H1 (cell line): ENCODE measurements at regions not wholly inside any gene's neighbourhood (a gene's known extent, or its start where the extent isn't known, plus 50 kb on each side); places are given as distances from the start of the nearest gene placed in this dataset.

Experiments used
- CTCF ChIA-PET: fragments of 300-600 bp; sonication (Branson Sonifier 250); formaldehyde crosslinking; loops from one replicate; lab custom pipeline; 2021; ENCODE audit not compliant: partially characterized antibody; lab: Charles Lee
- POLR2A ChIA-PET: fragments of 300-600 bp; sonication (Branson Sonifier 250); formaldehyde crosslinking; loops from one replicate; lab custom pipeline; 2021; ENCODE audit warnings: inconsistent platforms; ENCODE audit not compliant: partially characterized antibody; lab: Charles Lee
- DNase-seq, 2 experiments: peaks; one replicate each; pipeline versions ENCODE4 v3.0.0 to v3.0.0-alpha.2; 2010 to 2022; ENCODE audit warnings: low spot score in 2 of 2, low read depth in 1 of 2, mixed read lengths in 1 of 2
- FAIRE-seq: peaks from 2 replicates; lab custom pipeline; 2011; peaks lifted over from hg19 to GRCh38; lab: Jason Lieb, UNC
- H2AFZ ChIP-seq: 2 replicates; pipeline ENCODE4 v1.8.1; 2012; ENCODE audit warnings: low read length, inconsistent platforms
- H2AK5ac ChIP-seq: 2 replicates; pipeline ENCODE4 v1.6.1; 2013; ENCODE audit warnings: low read depth, low read length
- H2BK120ac ChIP-seq: replicated peaks from 2 replicates; pipeline ENCODE3; 2013; ENCODE audit warnings: low read depth, low read length, inconsistent platforms
- H2BK12ac ChIP-seq: 2 replicates; pipeline ENCODE4 v1.6.1; 2013; ENCODE audit warnings: low read depth, low read length
- H2BK15ac ChIP-seq: 2 replicates; pipeline ENCODE4 v1.6.1; 2013; ENCODE audit warnings: low read length
- H2BK20ac ChIP-seq: 2 replicates; pipeline ENCODE4 v1.6.1; 2013; ENCODE audit warnings: low read length
- H2BK5ac ChIP-seq: 2 replicates; pipeline ENCODE4 v1.6.1; 2013; ENCODE audit warnings: low read depth, low read length
- H3K14ac ChIP-seq: 2 replicates; pipeline ENCODE4 v1.6.1; 2013; ENCODE audit warnings: inconsistent platforms; ENCODE audit not compliant: insufficient read length
- H3K18ac ChIP-seq: 2 replicates; pipeline ENCODE4 v1.6.1; 2013; ENCODE audit warnings: low read length; ENCODE audit errors: extremely low read depth
- H3K23ac ChIP-seq: 2 replicates; pipeline ENCODE4 v1.6.1; 2013; ENCODE audit warnings: inconsistent platforms; ENCODE audit not compliant: insufficient read length
- H3K23me2 ChIP-seq: 2 replicates; pipeline ENCODE4 v1.6.1; 2013; ENCODE audit warnings: low read depth, low read length
- H3K27ac ChIP-seq: 2 replicates; pipeline ENCODE4 v1.6.1; 2011; ENCODE audit warnings: low read depth, low read length, inconsistent platforms
- H3K27me3 ChIP-seq, 4 experiments: replicated peaks in 1 of 4; 1 replicate in 1 of 4; 2 replicates in 3 of 4; pipeline versions ENCODE4 v1.6.1 to v1.8.1; 2011 to 2013; ENCODE audit warnings: low read length in 3 of 4, mild to moderate bottlenecking in 3 of 4, inconsistent platforms in 2 of 4, mixed read lengths in 2 of 4, moderate library complexity in 1 of 4; ENCODE audit not compliant: control insufficient read depth in 3 of 4, insufficient read depth in 3 of 4; ENCODE audit errors: extremely low read depth in 1 of 4
- H3K36me3 ChIP-seq, 4 experiments: 2 replicates each; pipeline versions ENCODE4 v1.6.1 to v1.8.1; 2011 to 2013; ENCODE audit warnings: mild to moderate bottlenecking in 4 of 4, low read length in 3 of 4, moderate library complexity in 2 of 4, control low read depth in 1 of 4, inconsistent platforms in 1 of 4; ENCODE audit not compliant: insufficient read depth in 4 of 4, control insufficient read depth in 2 of 4
- H3K4ac ChIP-seq: replicated peaks from 2 replicates; pipeline ENCODE3; 2013; ENCODE audit warnings: low read length, low read depth, mixed read lengths, inconsistent platforms; ENCODE audit not compliant: insufficient read length
- H3K4me1 ChIP-seq, 4 experiments: replicated peaks in 1 of 4; 1 replicate in 1 of 4; 2 replicates in 3 of 4; pipeline versions ENCODE4 v1.6.1 to v1.8.1; 2011 to 2013; ENCODE audit warnings: low read length in 3 of 4, inconsistent platforms in 2 of 4, mixed read lengths in 1 of 4; ENCODE audit not compliant: insufficient read depth in 4 of 4, control insufficient read depth in 3 of 4
- H3K4me2 ChIP-seq, 2 experiments: 2 replicates each; pipeline versions ENCODE4 v1.6.1 to v1.8.1; 2011 to 2013; ENCODE audit warnings: low read depth in 2 of 2, low read length in 2 of 2, control low read depth in 1 of 2, inconsistent platforms in 1 of 2, mild to moderate bottlenecking in 1 of 2; ENCODE audit not compliant: insufficient read depth in 1 of 2
- H3K4me3 ChIP-seq, 4 experiments: fragments of 200-600, 300-600 bp in 1 of 4; sonication (generic), shearing (Covaris generic), sonication (Bioruptor Twin) in 1 of 4; 2 replicates each; pipeline versions ENCODE4 v1.5.1 to v1.8.1; 2011 to 2016; ENCODE audit warnings: low read length in 4 of 4, low read depth in 3 of 4, control low read depth in 2 of 4, inconsistent platforms in 2 of 4, mild to moderate bottlenecking in 2 of 4, mixed read lengths in 1 of 4, moderate library complexity in 1 of 4; ENCODE audit not compliant: insufficient read depth in 2 of 4; ENCODE audit errors: extremely low read depth in 1 of 4
- H3K56ac ChIP-seq: replicated peaks from 2 replicates; pipeline ENCODE3; 2013; ENCODE audit warnings: low read depth, mild to moderate bottlenecking, mixed read lengths, low read length, inconsistent platforms; ENCODE audit not compliant: insufficient read length
- H3K79me1 ChIP-seq: 2 replicates; pipeline ENCODE4 v1.6.1; 2013; ENCODE audit warnings: low read depth, low read length, control low read depth
- H3K79me2 ChIP-seq, 2 experiments: 2 replicates each; pipeline versions ENCODE4 v1.6.1 to v1.8.1; 2012 to 2013; ENCODE audit warnings: low read length in 2 of 2, mild to moderate bottlenecking in 2 of 2, inconsistent platforms in 1 of 2; ENCODE audit not compliant: insufficient read depth in 2 of 2, control insufficient read depth in 1 of 2
- H3K9ac ChIP-seq, 4 experiments: replicated peaks in 1 of 4; 1 replicate in 1 of 4; 2 replicates in 3 of 4; pipeline versions ENCODE4 v1.6.1 to v1.8.1; 2011 to 2013; ENCODE audit warnings: low read depth in 3 of 4, low read length in 3 of 4, control low read depth in 2 of 4, mild to moderate bottlenecking in 2 of 4, moderate library complexity in 2 of 4, inconsistent platforms in 1 of 4; ENCODE audit errors: extremely low read depth in 1 of 4
- H3K9me3 ChIP-seq, 2 experiments: 2 replicates each; pipeline versions ENCODE4 v1.6.1 to v1.8.1; 2012 to 2013; ENCODE audit warnings: mild to moderate bottlenecking in 2 of 2, moderate library complexity in 2 of 2, control low read depth in 1 of 2, inconsistent platforms in 1 of 2, low read depth in 1 of 2, low read length in 1 of 2, mixed read lengths in 1 of 2; ENCODE audit not compliant: insufficient read depth in 2 of 2
- H4K20me1 ChIP-seq, 2 experiments: replicated peaks in 1 of 2; 2 replicates each; pipeline versions ENCODE3 to v1.8.1; 2011 to 2013; ENCODE audit warnings: inconsistent platforms in 2 of 2, low read length in 2 of 2, mild to moderate bottlenecking in 1 of 2; ENCODE audit not compliant: insufficient read depth in 2 of 2, control insufficient read depth in 1 of 2
- H4K5ac ChIP-seq: 2 replicates; pipeline ENCODE4 v1.6.1; 2013; ENCODE audit warnings: low read length, low read depth, mixed read lengths, inconsistent platforms; ENCODE audit not compliant: insufficient read length
- H4K8ac ChIP-seq: 2 replicates; pipeline ENCODE4 v1.8.0; 2013; ENCODE audit warnings: mild to moderate bottlenecking, moderate library complexity, low read length, inconsistent platforms; ENCODE audit not compliant: insufficient read depth; ENCODE audit errors: extremely low read depth
- H4K91ac ChIP-seq: replicated peaks from 2 replicates; pipeline ENCODE3; 2013; ENCODE audit warnings: low read length, mixed read lengths, inconsistent platforms; ENCODE audit not compliant: insufficient read length
- SP1 ChIP-seq: IDR thresholded peaks from 2 replicates; pipeline ENCODE4 v1.6.1; 2011; ENCODE audit warnings: low read depth, low read length
- WGBS, 2 experiments: shearing (Covaris generic) in 1 of 2; methylation state at CpG; one replicate each; pipeline versions ENCODE4 v1.1.6 to v1.1.7; 2013 to 2015; ENCODE audit warnings: low lambda C conversion rate in 2 of 2, mixed read lengths in 2 of 2, inconsistent platforms in 1 of 2, low coverage in 1 of 2, missing lambda C conversion rate in 1 of 2; ENCODE audit not compliant: insufficient replicate concordance in 2 of 2, insufficient coverage in 1 of 2, insufficient read length in 1 of 2; ENCODE audit errors: extremely low coverage in 1 of 2, missing lambda C conversion rate in 1 of 2; 5-methylcytosine and 5-hydroxymethylcytosine counted together

DNA sequence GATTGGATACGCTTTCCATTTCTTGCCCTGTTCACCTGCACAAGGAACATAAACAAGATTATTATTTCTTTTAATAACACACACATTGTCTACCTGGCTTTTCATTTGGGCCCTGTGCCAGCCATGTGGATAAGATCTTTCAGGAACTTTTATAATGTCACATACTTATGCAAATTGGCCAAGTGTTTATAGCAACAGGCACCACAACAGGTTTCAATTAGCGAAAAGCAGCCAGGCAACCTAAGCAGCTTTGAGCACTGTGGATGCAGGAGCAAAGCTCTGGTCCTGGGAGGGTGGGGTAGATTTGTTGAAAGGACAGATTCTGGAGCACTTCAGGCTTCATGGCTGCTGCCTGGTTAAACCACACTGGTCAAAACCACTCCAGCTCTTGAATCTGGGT is 217.4 kb downstream of the BARX2 start:
- ChIA-PET POLR2A (no interaction called here), CTCF (interaction anchor here (1.0 to 1.3 kb wide), 2 partner anchors 65 to 102 kb away, joined by 3 read pairs; no protein-coding TSS in a partner anchor)
- Histone ChIP-seq H3K14ac (no peak overlapping the region), H3K36me3 (no peaks in the 10 kb centered on the region), H3K27ac (no peak overlapping the region), H4K8ac (no peak overlapping the region), H4K91ac (no peak overlapping the region), H3K4ac (no peak overlapping the region), H2BK5ac (no peak overlapping the region), H3K56ac (no peak overlapping the region), H4K20me1 (no peaks in the 10 kb centered on the region), H2BK120ac (no peak overlapping the region), H3K79me1 (no peaks in the 10 kb centered on the region), H2BK15ac (no peak overlapping the region), H2BK20ac (no peak overlapping the region), H2AK5ac (no peak overlapping the region), H3K27me3 (peaks cover 0 to 2% (median under 1%) of the 10 kb centered on the region in 4 experiments; a peak in 1 of 7 replicates), H2BK12ac (no peak overlapping the region; the same call in 1 of the 2 replicates), H3K79me2 (no peaks in the 10 kb centered on the region), H2AFZ (no peak overlapping the region), H3K4me3 (no peak overlapping the region), H3K18ac (no peak overlapping the region), H3K23ac (no peak overlapping the region), H3K4me1 (peaks cover 2 to 11% (median 7%) of the 10 kb centered on the region in 4 experiments; a peak in 5 of 7 replicates), H3K9me3 (no peaks in the 10 kb centered on the region), H3K9ac (no peak overlapping the region), H4K5ac (no peak overlapping the region), H3K23me2 (no peaks in the 10 kb centered on the region; the same call in 1 of the 2 replicates), H3K4me2 (no peak overlapping the region)
- WGBS, 2 experiments: 84% methylated on average over 2 of the region's 2 CpGs; no CpG with 5 or more reads in 1 of the 2 experiments
- TF ChIP-seq SP1: no peak
- no peak for DNase-seq
- no peak for FAIRE-seq
